Tibial nerve (tissue), 4 donors: ENCODE measurements at regions not wholly inside any gene's neighbourhood (a gene's known extent, or its start where the extent isn't known, plus 50 kb on each side); places are given as distances from the start of the nearest gene placed in this dataset.
A peak's percentile ranks its signal among the peaks of the same experiment; 100 is the strongest.

Source experiments
- DNase-seq, 2 donors: peaks; one replicate each; pipeline ENCODE4 v3.0.0-alpha.2; 2019; ENCODE audit warnings: low spot score in 2 of 2
- H3K27ac ChIP-seq, 4 donors: fragments of 200-600 bp; sonication (generic) in 3 of 4; one replicate each; pipeline ENCODE4 v1.5.1; 2017 to 2019; ENCODE audit warnings: mild to moderate bottlenecking in 1 of 4
- H3K27me3 ChIP-seq, 2 donors: fragments of 200-600 bp; sonication (generic) in 1 of 2; one replicate each; pipeline versions ENCODE4 v1.5.1 to v1.6.0; 2017 to 2019
- H3K36me3 ChIP-seq, 3 donors: fragments of 200-600 bp; sonication (generic); one replicate each; pipeline ENCODE4 v1.5.1; 2018 to 2019
- H3K4me1 ChIP-seq, 4 donors: fragments of 200-600 bp; sonication (generic) in 3 of 4; one replicate each; pipeline ENCODE4 v1.5.1; 2017 to 2019
- H3K4me3 ChIP-seq, 4 donors: fragments of 200-600 bp; sonication (generic) in 3 of 4; one replicate each; pipeline ENCODE4 v1.5.1; 2017 to 2019; ENCODE audit warnings: mild to moderate bottlenecking in 1 of 4, moderate library complexity in 1 of 4
- H3K9me3 ChIP-seq, 4 donors: fragments of 200-600 bp; sonication (generic) in 3 of 4; one replicate each; pipeline ENCODE4 v1.5.1; 2017 to 2019
- CTCF ChIP-seq, 5 experiments: fragments of 200-600 bp in 3 of 5; fragments of 450-650 bp in 2 of 5; sonication (generic) in 3 of 5; IDR thresholded peaks; one replicate each; pipeline ENCODE4 v1.5.1; 2016 to 2019; ENCODE audit warnings: antibody characterized with exemption in 5 of 5, mild to moderate bottlenecking in 3 of 5, moderate library complexity in 2 of 5
- EP300 ChIP-seq, 2 donors: sonication (generic); formaldehyde crosslinking; IDR thresholded peaks; one replicate each; pipeline ENCODE4 v1.6.1; 2017; ENCODE audit warnings: antibody characterized with exemption in 2 of 2, mild to moderate bottlenecking in 1 of 2
- POLR2A ChIP-seq, 2 donors: fragments of 450-650 bp; IDR thresholded peaks; one replicate each; pipeline ENCODE4 v1.6.1; 2017; ENCODE audit warnings: antibody characterized with exemption in 2 of 2, mild to moderate bottlenecking in 2 of 2, moderate library complexity in 2 of 2
- WGBS, 2 donors: methylation state at CpG; one replicate each; pipeline ENCODE4 v1.1.5; 2018; 5-methylcytosine and 5-hydroxymethylcytosine counted together

GRCh38 chr17:62865586-62865985 is 57.5 kb upstream of the MARCHF10 start:
- Histone ChIP-seq H3K27me3 (no peaks in the 10 kb centered on the region), H3K27ac (no peak overlapping the region), H3K36me3 (no peaks in the 10 kb centered on the region), H3K4me3 (no peak overlapping the region), H3K9me3 (no peaks in the 10 kb centered on the region), H3K4me1 (no peaks in the 10 kb centered on the region)
- no peak for DNase-seq
- TF ChIP-seq EP300 (IDR thresholded peaks at IDR 0.05) (no peak), CTCF (IDR thresholded peaks at IDR 0.05) (no peak), POLR2A (IDR thresholded peaks at IDR 0.05) (no peak)
- WGBS, 2 donors, result 88 to 100% methylated on average over 1 of the region's 1 CpG

DNA sequence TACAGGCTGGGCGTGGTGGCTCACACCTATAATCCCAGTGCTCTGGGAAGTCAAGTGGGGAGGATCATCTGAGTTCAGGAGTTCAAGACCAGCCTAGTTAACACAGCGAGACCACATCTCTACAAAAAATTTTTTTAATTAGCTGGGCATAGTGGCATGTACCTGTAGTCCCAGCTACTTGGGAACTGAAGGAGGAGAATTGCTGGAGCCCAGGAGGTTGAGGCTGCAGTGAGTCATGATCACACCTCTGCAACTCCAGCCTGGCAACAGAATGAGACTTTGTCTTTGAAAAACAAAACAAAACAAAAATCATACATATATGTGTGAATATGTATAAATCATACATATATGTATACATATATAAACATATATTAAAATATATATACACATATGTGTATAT is 54.1 kb upstream of the MARCHF10 start:
- no peaks in the 10 kb centered on the region for H3K9me3 ChIP-seq
- H3K4me1 ChIP-seq, result no peaks in the 10 kb centered on the region
- no peak for TF ChIP-seq CTCF (IDR thresholded peaks at IDR 0.05)
- TF ChIP-seq EP300 (IDR thresholded peaks at IDR 0.05), result no peak
- TF ChIP-seq POLR2A (IDR thresholded peaks at IDR 0.05), result no peak
- no peak for DNase-seq
- WGBS, 2 donors, result 97 to 100% methylated on average over 2 of the region's 2 CpGs
- H3K27ac ChIP-seq, result no peak overlapping the region
- no peak overlapping the region for H3K4me3 ChIP-seq
- H3K27me3 ChIP-seq, result no peaks in the 10 kb centered on the region
- no peaks in the 10 kb centered on the region for H3K36me3 ChIP-seq

DNA sequence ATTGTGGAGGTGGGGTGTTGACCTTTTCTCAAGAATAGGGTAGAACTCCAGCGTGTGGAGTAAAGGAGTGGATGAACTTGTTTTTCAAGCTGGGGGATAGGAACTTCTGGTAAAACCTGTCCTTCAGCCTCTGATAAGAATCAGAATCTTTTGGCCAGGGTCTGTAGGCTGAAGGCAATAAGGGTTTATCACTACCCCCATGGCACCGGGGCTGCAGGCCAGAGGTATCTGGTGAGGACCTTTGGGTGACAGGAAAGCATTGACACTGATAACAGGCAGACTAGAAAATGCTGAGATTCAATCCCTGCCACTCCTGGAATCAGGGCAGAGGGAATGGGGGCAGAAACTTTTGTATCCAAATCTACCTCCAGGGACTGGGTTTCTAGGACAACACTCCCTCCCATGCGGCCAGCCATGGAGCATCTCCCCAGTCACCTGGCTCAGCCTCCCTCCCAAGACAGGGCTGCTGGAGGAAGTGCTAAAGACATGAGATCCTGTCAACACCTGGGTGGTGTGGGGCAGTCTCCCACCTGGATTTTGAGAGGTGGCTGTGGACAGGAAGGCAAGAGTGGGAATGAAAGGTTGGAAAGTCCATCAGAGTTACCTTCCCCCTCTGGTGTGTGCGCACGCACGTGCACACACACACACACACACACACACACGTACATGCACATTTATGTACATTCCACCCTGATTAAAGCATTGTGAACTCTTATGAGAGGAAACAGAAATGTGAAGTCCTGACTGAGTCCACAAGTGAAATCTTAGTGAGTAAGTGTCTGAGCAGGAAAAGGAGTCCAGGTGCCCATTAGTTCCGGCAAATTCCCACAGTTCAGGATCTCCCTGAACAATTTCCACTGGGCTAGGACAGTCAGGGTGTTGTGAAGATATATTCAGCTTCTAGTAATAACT is 53.1 kb upstream of the MARCHF10 start:
- no peak overlapping the region for H3K4me3 ChIP-seq
- no peaks in the 10 kb centered on the region for H3K36me3 ChIP-seq
- H3K27ac ChIP-seq, result no peak overlapping the region
- no peak for DNase-seq
- no peaks in the 10 kb centered on the region for H3K27me3 ChIP-seq
- H3K4me1 ChIP-seq, result no peaks in the 10 kb centered on the region
- no peaks in the 10 kb centered on the region for H3K9me3 ChIP-seq
- 81 to 82% methylated on average over 7 to 8 of the region's 8 CpGs for WGBS, 2 donors
- TF ChIP-seq CTCF (IDR thresholded peaks at IDR 0.05), result no peak
- no peak for TF ChIP-seq EP300 (IDR thresholded peaks at IDR 0.05)
- no peak for TF ChIP-seq POLR2A (IDR thresholded peaks at IDR 0.05)

DNA sequence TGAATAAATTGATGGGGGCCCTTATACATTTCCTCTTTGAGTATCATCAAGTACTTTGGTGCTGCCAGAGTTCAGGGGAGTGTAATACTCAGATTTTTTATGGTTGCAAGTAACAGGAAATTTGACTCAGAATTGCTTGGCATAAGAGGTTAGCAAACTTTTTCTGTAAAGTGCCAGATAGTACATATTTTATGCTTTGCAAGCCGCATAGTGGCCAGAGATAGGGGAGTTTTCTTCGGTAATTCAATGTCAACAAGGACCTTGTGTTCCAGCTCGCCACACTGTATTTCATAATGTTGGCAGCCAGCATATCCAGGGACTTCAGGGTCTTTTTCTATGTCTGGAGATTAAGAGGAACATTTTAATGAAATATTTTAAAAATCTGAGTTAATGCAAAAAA is 51.0 kb upstream of the MARCHF10 start:
- H3K4me1 ChIP-seq, result no peaks in the 10 kb centered on the region
- no peaks in the 10 kb centered on the region for H3K9me3 ChIP-seq
- no peak for DNase-seq
- no peaks in the 10 kb centered on the region for H3K27me3 ChIP-seq
- H3K36me3 ChIP-seq, result no peaks in the 10 kb centered on the region
- no peak overlapping the region for H3K4me3 ChIP-seq
- whole genome bisulfite sequencing, 2 donors, result 64 to 73% methylated on average over 3 of the region's 3 CpGs
- TF ChIP-seq EP300 (IDR thresholded peaks at IDR 0.05), result peak in 1 of 2 donors; percentile 22
- TF ChIP-seq CTCF (IDR thresholded peaks at IDR 0.05), result no peak
- no peak for TF ChIP-seq POLR2A (IDR thresholded peaks at IDR 0.05)
- H3K27ac ChIP-seq, result peak overlapping the region in 1 of 4 donors; percentile 43
